ENCODE measurements at regions not wholly inside any gene's neighbourhood (a gene's known extent, or its start where the extent isn't known, plus 50 kb on each side); places are given as distances from the start of the nearest gene placed in this dataset.

- DNase-seq (ENCODE audit: low read depth, low spot score) (no peak), ATAC-seq (no peak), FAIRE-seq (no peak)
- no TSS peak for BruUV-seq (replicated peaks)
- Histone ChIP-seq H3K9me3 (replicated peaks; ENCODE audit: control insufficient read depth, insufficient read depth, low read length) (no peaks in the 10 kb centered on the region), H3K4me2 (ENCODE audit: control insufficient read depth, insufficient read depth) (no peak overlapping the region), H4K20me1 (ENCODE audit: control insufficient read depth, insufficient read depth) (no peaks in the 10 kb centered on the region), H3K27ac (ENCODE audit: control insufficient read depth, insufficient read depth) (no peak overlapping the region), H3K4me3 (no peak overlapping the region), H3K79me2 (ENCODE audit: control insufficient read depth, insufficient read depth, low read length) (no peaks in the 10 kb centered on the region), H3K9ac (ENCODE audit: control insufficient read depth, insufficient read depth, low read length) (no peak overlapping the region), H3K27me3 (replicated peaks in 1 of 2; ENCODE audit: control insufficient read depth in 2 of 2, insufficient read depth in 2 of 2, low read length in 1 of 2) (no peaks in the 10 kb centered on the region; a peak in 1 of 4 replicates), H3K36me3 (ENCODE audit: control insufficient read depth in 2 of 2, insufficient read depth in 2 of 2, low read length in 1 of 2) (no peaks in the 10 kb centered on the region), H3K4me1 (ENCODE audit: control insufficient read depth, insufficient read depth, low read length) (no peaks in the 10 kb centered on the region), H2AFZ (ENCODE audit: control insufficient read depth, low read depth, low read length) (no peak overlapping the region)
- ChIA-PET RAD21 (ENCODE audit: unreplicated experiment) (no interaction called here), POLR2A (no interaction called here), SMC1A (ENCODE audit: uncharacterized antibody, unreplicated experiment) (no interaction called here), CTCF (no interaction called here)
- 67% methylated on average over 6 of the region's 6 CpGs for WGBS (ENCODE audit: insufficient coverage, insufficient replicate concordance, low lambda C conversion rate, missing lambda C conversion rate)
- TF ChIP-seq ZBED1 (IDR thresholded peaks at IDR 0.05; ENCODE audit: borderline replicate concordance) (no peak), MXI1 (IDR thresholded peaks at IDR 0.05; ENCODE audit: low read depth, low read length) (no peak), NFXL1 (IDR thresholded peaks at IDR 0.05; ENCODE audit: borderline replicate concordance) (no peak)
- intact Hi-C loops (cut with micrococcal nuclease; ENCODE audit: unreplicated experiment): no loop called here
- in situ Hi-C loops (cut with MboI): no loop called here
Observed at GRCh38 chr2:134031539-134031938, 222.3 kb upstream of the MGAT5 start.

GRCh38 chr2:134035605-134036370 is 218.1 kb upstream of the MGAT5 start:
- POLR2A ChIA-PET: no interaction called here
- RAD21 ChIA-PET (ENCODE audit: unreplicated experiment): no interaction called here
- no peak for DNase-seq (ENCODE audit: low read depth, low spot score)
- H3K4me1 ChIP-seq (ENCODE audit: control insufficient read depth, insufficient read depth, low read length): peaks cover 16% of the 10 kb centered on the region
- no peak overlapping the region for H3K4me2 ChIP-seq (ENCODE audit: control insufficient read depth, insufficient read depth)
- ATAC-seq: no peak
- H3K36me3 ChIP-seq (ENCODE audit: control insufficient read depth in 2 of 2, insufficient read depth in 2 of 2, low read length in 1 of 2): no peaks in the 10 kb centered on the region
- no peak overlapping the region for H2AFZ ChIP-seq (ENCODE audit: control insufficient read depth, low read depth, low read length)
- H3K27me3 ChIP-seq (replicated peaks in 1 of 2; ENCODE audit: control insufficient read depth in 2 of 2, insufficient read depth in 2 of 2, low read length in 1 of 2): no peaks in the 10 kb centered on the region
- H3K9ac ChIP-seq (ENCODE audit: control insufficient read depth, insufficient read depth, low read length): no peak overlapping the region
- WGBS (ENCODE audit: insufficient coverage, insufficient replicate concordance, low lambda C conversion rate, missing lambda C conversion rate): 76% methylated on average over 5 of the region's 5 CpGs
- intact Hi-C loops (cut with micrococcal nuclease; ENCODE audit: unreplicated experiment) (no loop called here), in situ Hi-C loops (cut with MboI) (no loop called here)
- no peak overlapping the region for H3K27ac ChIP-seq (ENCODE audit: control insufficient read depth, insufficient read depth)
- H4K20me1 ChIP-seq (ENCODE audit: control insufficient read depth, insufficient read depth): no peaks in the 10 kb centered on the region
- FAIRE-seq: no peak
- SMC1A ChIA-PET (ENCODE audit: uncharacterized antibody, unreplicated experiment): no interaction called here
- no peak overlapping the region for H3K4me3 ChIP-seq
- CTCF ChIA-PET: interaction anchor here (0.6 kb wide), 1 partner anchor 53 kb away, joined by 3 read pairs; no protein-coding TSS in a partner anchor
- H3K9me3 ChIP-seq (replicated peaks; ENCODE audit: control insufficient read depth, insufficient read depth, low read length): peaks cover 8% of the 10 kb centered on the region; the same call in 2 of the 3 replicates
- no peaks in the 10 kb centered on the region for H3K79me2 ChIP-seq (ENCODE audit: control insufficient read depth, insufficient read depth, low read length)
- no TSS peak for BruUV-seq (replicated peaks)
- TF ChIP-seq STAT1 (conservative IDR thresholded peaks at IDR 0.05) (no peak), CREM (IDR thresholded peaks at IDR 0.05; ENCODE audit: low read depth) (no peak), MYB (IDR thresholded peaks at IDR 0.05; ENCODE audit: borderline replicate concordance, low read depth, low read length) (no peak), EP300 (IDR thresholded peaks at IDR 0.05; ENCODE audit: borderline replicate concordance in 1 of 2, control insufficient read depth in 1 of 2, low read depth in 2 of 2, low read length in 2 of 2) (no peak), BHLHE40 (IDR thresholded peaks at IDR 0.05; ENCODE audit: borderline replicate concordance in 1 of 2, low read depth in 2 of 2, low read length in 1 of 2) (no peak), IRF4 (IDR thresholded peaks at IDR 0.05; ENCODE audit: low read depth, low read length) (no peak), SMC3 (IDR thresholded peaks at IDR 0.05; ENCODE audit: borderline replicate concordance, low read length) (no peak), CBX3 (IDR thresholded peaks at IDR 0.05; ENCODE audit: borderline replicate concordance, low read depth) (no peak), BCL11A (IDR thresholded peaks at IDR 0.05; ENCODE audit: low read depth, low read length) (no peak), NR2F1 (conservative IDR thresholded peaks at IDR 0.05) (no peak), CHD4 (IDR thresholded peaks at IDR 0.05) (no peak)
- TF ChIP-seq, protein P1, sequence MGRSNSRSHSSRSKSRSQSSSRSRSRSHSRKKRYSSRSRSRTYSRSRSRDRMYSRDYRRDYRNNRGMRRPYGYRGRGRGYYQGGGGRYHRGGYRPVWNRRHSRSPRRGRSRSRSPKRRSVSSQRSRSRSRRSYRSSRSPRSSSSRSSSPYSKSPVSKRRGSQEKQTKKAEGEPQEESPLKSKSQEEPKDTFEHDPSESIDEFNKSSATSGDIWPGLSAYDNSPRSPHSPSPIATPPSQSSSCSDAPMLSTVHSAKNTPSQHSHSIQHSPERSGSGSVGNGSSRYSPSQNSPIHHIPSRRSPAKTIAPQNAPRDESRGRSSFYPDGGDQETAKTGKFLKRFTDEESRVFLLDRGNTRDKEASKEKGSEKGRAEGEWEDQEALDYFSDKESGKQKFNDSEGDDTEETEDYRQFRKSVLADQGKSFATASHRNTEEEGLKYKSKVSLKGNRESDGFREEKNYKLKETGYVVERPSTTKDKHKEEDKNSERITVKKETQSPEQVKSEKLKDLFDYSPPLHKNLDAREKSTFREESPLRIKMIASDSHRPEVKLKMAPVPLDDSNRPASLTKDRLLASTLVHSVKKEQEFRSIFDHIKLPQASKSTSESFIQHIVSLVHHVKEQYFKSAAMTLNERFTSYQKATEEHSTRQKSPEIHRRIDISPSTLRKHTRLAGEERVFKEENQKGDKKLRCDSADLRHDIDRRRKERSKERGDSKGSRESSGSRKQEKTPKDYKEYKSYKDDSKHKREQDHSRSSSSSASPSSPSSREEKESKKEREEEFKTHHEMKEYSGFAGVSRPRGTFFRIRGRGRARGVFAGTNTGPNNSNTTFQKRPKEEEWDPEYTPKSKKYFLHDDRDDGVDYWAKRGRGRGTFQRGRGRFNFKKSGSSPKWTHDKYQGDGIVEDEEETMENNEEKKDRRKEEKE (IDR thresholded peaks at IDR 0.05): no peak

Measured in GM12878 (cell line).